NCI-H524 (cell line): ENCODE measurements at regions not wholly inside any gene's neighbourhood (a gene's known extent, or its start where the extent isn't known, plus 50 kb on each side); places are given as distances from the start of the nearest gene placed in this dataset.

Source experiments
- DNase-seq, 2 experiments: peaks; one replicate each; lab custom pipeline; 2025; lab: John Stamatoyannopoulos, UW

GRCh38 chr12:59230334-59230733 is 310.0 kb upstream of the LRIG3 start:
- no peak for DNase-seq

- no peak for DNase-seq
Observed at GRCh38 chr12:59219148-59219547, 298.8 kb upstream of the LRIG3 start.

- DNase-seq: no peak
Observed at GRCh38 chr12:59196989-59197388, 276.7 kb upstream of the LRIG3 start.

GRCh38 chr12:59194794-59195193 is 274.5 kb upstream of the LRIG3 start:
- DNase-seq: no peak

- DNase-seq: no peak
Observed at GRCh38 chr12:59193476-59194050, 273.3 kb upstream of the LRIG3 start.

- DNase-seq: no peak
Observed at GRCh38 chr12:59191372-59191771, 271.1 kb upstream of the LRIG3 start.

- no peak for DNase-seq
Observed at GRCh38 chr12:59186451-59186850, 266.1 kb upstream of the LRIG3 start.

- DNase-seq: no peak
Observed at GRCh38 chr12:59185295-59185694, 265.0 kb upstream of the LRIG3 start.

GRCh38 chr12:59182658-59183455 is 262.6 kb upstream of the LRIG3 start:
- DNase-seq: peak in 1 of 2 experiments; percentile 12

- no peak for DNase-seq
Observed at GRCh38 chr12:59182191-59182590, 261.9 kb upstream of the LRIG3 start.

GRCh38 chr12:59181196-59181777 is 261.0 kb upstream of the LRIG3 start:
- DNase-seq: peak in 1 of 2 experiments; percentile 22

GRCh38 chr12:59179231-59179630 is 258.9 kb upstream of the LRIG3 start:
- no peak for DNase-seq

GRCh38 chr12:59173695-59174094 is 253.4 kb upstream of the LRIG3 start:
- DNase-seq: no peak

- DNase-seq: peak; percentile 70 to 92
Observed at GRCh38 chr12:59168647-59169046, 248.3 kb upstream of the LRIG3 start.

- DNase-seq: no peak
Observed at GRCh38 chr12:59166457-59166856, 246.2 kb upstream of the LRIG3 start.

GRCh38 chr12:59164991-59165718 is 244.9 kb upstream of the LRIG3 start:
- DNase-seq: peak in 1 of 2 experiments; percentile 44

GRCh38 chr12:59164226-59164625 is 243.9 kb upstream of the LRIG3 start:
- no peak for DNase-seq

GRCh38 chr12:59158681-59159080 is 238.4 kb upstream of the LRIG3 start:
- DNase-seq: no peak

- DNase-seq: no peak
Observed at GRCh38 chr12:59158066-59158465, 237.8 kb upstream of the LRIG3 start.

GRCh38 chr12:59155448-59155847 is 235.1 kb upstream of the LRIG3 start:
- DNase-seq: no peak

GRCh38 chr12:59151243-59151642 is 230.9 kb upstream of the LRIG3 start:
- DNase-seq: no peak

- peak; percentile 57 to 87 for DNase-seq
Observed at GRCh38 chr12:59149995-59150642, 229.8 kb upstream of the LRIG3 start.
